Fibroblast of mammary gland (primary cell): ENCODE measurements at regions not wholly inside any gene's neighbourhood (a gene's known extent, or its start where the extent isn't known, plus 50 kb on each side); places are given as distances from the start of the nearest gene placed in this dataset.
A peak's percentile ranks its signal among the peaks of the same experiment; 100 is the strongest.

Experiments used
- DNase-seq: peaks from one replicate; pipeline ENCODE4 v3.0.0-alpha.2; 2010; ENCODE audit warnings: low read depth
- H3K4me3 ChIP-seq: 2 replicates; pipeline ENCODE4 v1.5.1; 2011; ENCODE audit warnings: low read depth, mild to moderate bottlenecking, low read length, moderate library complexity; ENCODE audit not compliant: control insufficient read depth
- CTCF ChIP-seq: conservative IDR thresholded peaks from 2 replicates; pipeline ENCODE4 v1.5.1; 2011; ENCODE audit warnings: low read depth, low read length, inconsistent platforms; ENCODE audit not compliant: control insufficient read depth, insufficient read depth

- H3K4me3 ChIP-seq = no peak overlapping the region
- TF ChIP-seq CTCF = no peak
- DNase-seq = peak; percentile 21
These were observed 89.1 kb upstream of the NANOS1 start for GRCh38 chr10:118940386-118940785.

GRCh38 chr10:118943253-118943652 is 86.3 kb upstream of the NANOS1 start:
- H3K4me3 ChIP-seq = no peak overlapping the region
- no peak for TF ChIP-seq CTCF
- no peak for DNase-seq

- H3K4me3 ChIP-seq = no peak overlapping the region
- TF ChIP-seq CTCF = no peak
- no peak for DNase-seq
These were observed 84.4 kb upstream of the NANOS1 start for GRCh38 chr10:118944959-118945633.

- DNase-seq = no peak
- no peak overlapping the region for H3K4me3 ChIP-seq
- TF ChIP-seq CTCF = no peak
These were observed 80.7 kb upstream of the NANOS1 start for GRCh38 chr10:118948786-118949185.

GRCh38 chr10:118950190-118950680 is 79.3 kb upstream of the NANOS1 start:
- no peak overlapping the region for H3K4me3 ChIP-seq
- no peak for TF ChIP-seq CTCF
- peak; percentile 61 for DNase-seq

GRCh38 chr10:118950997-118951637 is 78.4 kb upstream of the NANOS1 start:
- TF ChIP-seq CTCF = no peak
- no peak for DNase-seq
- H3K4me3 ChIP-seq = no peak overlapping the region
